ENCODE measurements at regions not wholly inside any gene's neighbourhood (a gene's known extent, or its start where the extent isn't known, plus 50 kb on each side); places are given as distances from the start of the nearest gene placed in this dataset.

DNA sequence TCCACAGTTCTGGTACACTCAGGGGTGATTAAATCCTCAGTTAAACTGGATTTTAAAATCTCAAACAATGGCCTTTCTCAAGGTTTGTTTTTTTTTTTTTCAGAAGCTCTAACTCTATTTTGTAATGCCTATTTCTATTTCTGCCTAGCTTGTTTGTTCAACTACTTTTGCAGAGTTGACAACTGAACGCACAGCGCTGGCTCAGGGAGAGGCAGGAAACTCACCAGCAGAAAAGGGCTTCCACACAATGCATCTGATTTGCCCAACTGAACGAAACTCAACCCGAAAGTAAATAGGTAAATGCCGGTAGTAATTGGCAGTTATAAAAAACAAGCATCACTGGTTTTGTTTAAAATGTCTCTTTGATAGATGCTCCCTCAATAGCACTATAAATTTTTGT is 52.7 kb upstream of the CNEP1R1 start:
- TF ChIP-seq CTCF (IDR thresholded peaks at IDR 0.05; ENCODE audit: low read depth, low read length, poor library complexity, severe bottlenecking) (no peak), EZH2phosphoT487 (IDR thresholded peaks at IDR 0.05; ENCODE audit: borderline replicate concordance, low read length) (no peak)
